ENCODE measurements at regions not wholly inside any gene's neighbourhood (a gene's known extent, or its start where the extent isn't known, plus 50 kb on each side); places are given as distances from the start of the nearest gene placed in this dataset.
A peak's percentile ranks its signal among the peaks of the same experiment; 100 is the strongest.

GRCh38 chr6:40192516-40192915 lies 258.3 kb upstream of the MOCS1 start:
- DNase-seq, result no peak

- DNase-seq, result no peak
Observed at GRCh38 chr6:40188931-40189330, 254.7 kb upstream of the MOCS1 start.

- no peak for DNase-seq
Observed at GRCh38 chr6:40187535-40188144, 253.4 kb upstream of the MOCS1 start.

- DNase-seq, result no peak
Observed at GRCh38 chr6:40185486-40185885, 251.2 kb upstream of the MOCS1 start.

GRCh38 chr6:40183902-40184301 lies 249.6 kb upstream of the MOCS1 start:
- DNase-seq, result no peak

GRCh38 chr6:40181367-40181766 lies 247.1 kb upstream of the MOCS1 start:
- no peak for DNase-seq

- DNase-seq, result no peak
Observed at GRCh38 chr6:40180271-40180670, 246.0 kb upstream of the MOCS1 start.

GRCh38 chr6:40179496-40179895 lies 245.2 kb upstream of the MOCS1 start:
- DNase-seq, result no peak

GRCh38 chr6:40177598-40177997 lies 243.3 kb upstream of the MOCS1 start:
- no peak for DNase-seq

GRCh38 chr6:40176152-40176551 lies 241.9 kb upstream of the MOCS1 start:
- DNase-seq, result no peak

- no peak for DNase-seq
Observed at GRCh38 chr6:40172272-40172671, 238.0 kb upstream of the MOCS1 start.

GRCh38 chr6:40171343-40171742 lies 237.1 kb upstream of the MOCS1 start:
- DNase-seq, result no peak

GRCh38 chr6:40170856-40171255 lies 236.6 kb upstream of the MOCS1 start:
- DNase-seq, result no peak

- DNase-seq, result no peak
Observed at GRCh38 chr6:40169878-40170277, 235.6 kb upstream of the MOCS1 start.

- DNase-seq, result no peak
Observed at GRCh38 chr6:40166963-40167362, 232.7 kb upstream of the MOCS1 start.

- no peak for DNase-seq
Observed at GRCh38 chr6:40165036-40165709, 230.9 kb upstream of the MOCS1 start.

- DNase-seq, result no peak
Observed at GRCh38 chr6:40164345-40164755, 230.1 kb upstream of the MOCS1 start.

- DNase-seq, result no peak
Observed at GRCh38 chr6:40163924-40164323, 229.7 kb upstream of the MOCS1 start.

GRCh38 chr6:40162074-40162473 lies 227.8 kb upstream of the MOCS1 start:
- no peak for DNase-seq

- DNase-seq, result peak; percentile 72
Observed at GRCh38 chr6:40160826-40161225, 226.6 kb upstream of the MOCS1 start.

- DNase-seq, result no peak
Observed at GRCh38 chr6:40159865-40160264, 225.6 kb upstream of the MOCS1 start.

GRCh38 chr6:40152701-40153436 lies 218.6 kb upstream of the MOCS1 start:
- no peak for DNase-seq

GRCh38 chr6:40152196-40152595 lies 217.9 kb upstream of the MOCS1 start:
- DNase-seq, result no peak

GRCh38 chr6:40148882-40149573 lies 214.8 kb upstream of the MOCS1 start:
- DNase-seq, result no peak
